Activated CD4-positive, alpha-beta T cell treated with anti-CD3 and anti-CD28 coated beads, Interleukin-2, amount 50 U/mL, for 1 hour (primary cell): ENCODE measurements at regions not wholly inside any gene's neighbourhood (a gene's known extent, or its start where the extent isn't known, plus 50 kb on each side); places are given as distances from the start of the nearest gene placed in this dataset.
"Not testable (repeated sequence)": the region's sequence is repeated elsewhere in the genome, so short reads cannot be mapped to it uniquely, and the experiment has no call there.

Experiments used
- DNase-seq: peaks from one replicate; pipeline ENCODE4 v3.0.0-alpha.2; 2020

DNA sequence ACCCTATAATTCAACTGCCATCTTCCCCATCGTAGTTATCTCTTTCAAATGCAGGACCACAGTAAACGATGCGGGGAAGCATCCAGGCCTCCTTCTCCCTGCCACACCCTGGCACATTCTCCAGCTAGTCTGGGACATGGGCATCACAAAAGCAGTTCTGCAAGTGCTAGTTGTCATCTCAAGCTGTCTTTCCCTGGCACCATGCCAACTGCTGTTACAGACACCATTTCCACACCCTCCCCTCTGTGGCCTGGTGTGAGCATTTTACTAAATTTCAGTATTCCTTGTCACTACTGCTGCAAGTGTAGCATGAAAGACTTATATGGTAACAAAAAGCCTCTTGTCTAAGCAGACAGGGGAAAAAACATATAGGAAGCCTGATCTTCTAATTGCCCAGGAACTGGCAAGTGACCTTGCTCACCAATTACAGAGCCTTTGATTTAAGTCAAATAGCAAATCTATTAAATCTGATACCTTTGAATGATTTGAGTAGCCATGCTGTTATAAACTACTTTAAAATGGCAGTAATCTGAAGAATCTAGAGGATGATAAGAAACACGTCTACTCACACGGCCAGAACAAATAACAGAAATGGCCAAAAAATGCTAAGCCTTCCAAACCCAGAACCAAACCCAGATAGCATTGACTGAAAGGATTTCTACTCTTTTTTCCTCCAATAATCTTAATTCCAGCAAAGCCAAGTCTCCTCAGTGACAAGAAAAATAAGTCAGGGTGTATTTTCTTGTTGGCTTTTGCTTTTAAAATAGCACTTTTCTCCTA is 179.0 kb downstream of the NUFIP1 start:
- DNase-seq, result no peak

DNA sequence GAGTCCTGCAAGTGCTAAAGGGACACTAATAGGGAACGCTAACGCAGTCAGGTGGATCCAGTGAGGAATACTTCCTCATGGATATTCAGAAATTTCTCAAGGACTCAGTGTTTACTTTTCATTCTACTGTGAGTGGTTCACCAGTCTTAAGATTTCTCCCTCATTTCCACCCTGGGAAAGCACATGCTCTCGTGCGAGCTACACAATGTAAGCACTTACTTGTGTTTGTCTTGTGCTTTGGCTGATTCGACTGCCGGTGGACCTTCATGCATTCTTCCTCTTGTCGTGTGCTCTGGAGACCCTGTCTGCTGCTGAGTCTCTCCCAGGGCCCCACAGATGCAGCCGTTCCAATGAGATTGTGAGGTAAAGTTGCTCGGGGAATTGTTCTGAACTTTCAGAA is 180.1 kb downstream of the NUFIP1 start:
- DNase-seq, result no peak

DNA sequence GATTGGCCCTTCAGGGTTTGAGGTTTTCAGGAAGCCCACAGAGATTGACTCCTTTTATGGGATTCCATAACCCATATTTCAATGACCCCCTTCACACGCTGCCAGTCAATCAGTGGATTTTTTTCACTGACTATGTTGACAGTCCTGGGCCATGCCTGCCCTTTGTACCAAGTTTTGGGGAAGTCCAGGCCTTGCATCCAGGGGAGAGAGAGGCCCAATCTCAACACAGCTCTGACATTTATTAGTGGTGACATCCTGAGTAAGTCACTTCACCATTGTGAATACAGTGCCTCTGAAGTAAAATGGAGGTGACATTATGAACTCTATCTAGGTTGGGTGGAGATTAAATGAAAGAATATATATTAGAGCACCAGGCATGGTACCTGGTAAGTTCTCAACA is 181.1 kb downstream of the NUFIP1 start:
- DNase-seq, result no peak

DNA sequence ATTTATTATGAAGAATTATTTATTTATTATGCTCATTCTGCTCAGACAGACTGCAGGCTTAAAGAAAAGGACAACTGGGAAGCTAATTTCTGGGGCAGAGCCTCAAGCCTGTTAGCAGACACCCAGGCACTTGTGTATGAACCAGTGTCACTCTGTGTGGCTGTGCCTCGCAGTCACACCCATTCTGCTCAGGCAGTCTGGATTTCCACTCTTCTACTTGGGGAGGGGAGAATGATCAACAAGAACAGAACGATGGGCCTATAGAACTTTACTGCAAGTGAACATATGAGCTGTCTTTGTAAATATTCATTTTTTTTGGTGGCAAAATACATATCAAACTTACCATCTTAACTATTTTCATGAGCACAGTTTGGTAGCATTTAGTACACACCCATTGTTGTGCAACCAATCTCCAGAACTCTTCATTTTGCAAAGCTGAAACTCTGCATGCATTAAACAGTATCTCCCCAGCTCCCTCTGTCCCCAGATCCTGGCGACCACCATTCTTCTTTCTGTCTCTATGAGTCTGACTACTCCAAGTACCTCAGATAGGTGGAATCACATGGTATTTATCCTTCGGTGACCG is 181.7 kb downstream of the NUFIP1 start:
- DNase-seq, result no peak

DNA sequence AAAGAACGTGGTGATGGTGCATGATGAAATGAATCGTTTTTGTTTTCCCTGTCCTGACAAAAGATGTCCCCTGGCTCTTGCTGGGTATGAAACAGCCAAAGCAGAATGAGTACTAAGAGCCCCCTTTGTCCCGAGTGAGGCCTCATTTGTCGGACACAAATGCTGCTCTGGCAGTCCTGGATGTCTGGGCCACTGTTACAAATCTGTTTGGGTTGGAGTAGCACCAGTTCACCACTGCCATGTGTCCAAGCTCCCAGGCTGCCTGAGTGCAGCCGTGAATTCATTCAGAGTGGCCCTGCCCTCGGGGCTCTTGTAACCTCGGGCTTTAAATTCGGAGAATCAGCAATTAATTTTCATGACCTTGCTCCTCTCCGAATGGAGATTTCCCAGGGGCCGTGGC is 182.4 kb downstream of the NUFIP1 start:
- DNase-seq, result no peak

DNA sequence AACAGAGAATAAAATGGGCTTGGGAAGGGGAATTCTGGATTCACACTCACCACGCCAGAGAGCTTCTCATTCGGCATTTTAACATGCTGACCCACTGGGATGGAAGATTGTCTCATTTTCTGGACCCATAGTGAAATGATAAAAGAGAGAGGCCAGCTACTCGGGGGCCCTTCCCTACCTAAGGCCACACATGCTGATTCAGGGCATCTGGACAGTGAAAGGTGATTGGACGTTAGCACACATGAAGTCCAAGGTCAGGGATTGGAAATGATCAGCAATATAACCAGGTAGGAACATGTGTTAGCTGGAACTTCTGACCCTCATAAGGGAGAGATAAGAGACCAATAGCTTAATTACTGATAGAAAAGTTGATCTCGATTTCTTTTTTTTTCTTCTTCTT is 183.7 kb downstream of the NUFIP1 start:
- DNase-seq, result no peak

DNA sequence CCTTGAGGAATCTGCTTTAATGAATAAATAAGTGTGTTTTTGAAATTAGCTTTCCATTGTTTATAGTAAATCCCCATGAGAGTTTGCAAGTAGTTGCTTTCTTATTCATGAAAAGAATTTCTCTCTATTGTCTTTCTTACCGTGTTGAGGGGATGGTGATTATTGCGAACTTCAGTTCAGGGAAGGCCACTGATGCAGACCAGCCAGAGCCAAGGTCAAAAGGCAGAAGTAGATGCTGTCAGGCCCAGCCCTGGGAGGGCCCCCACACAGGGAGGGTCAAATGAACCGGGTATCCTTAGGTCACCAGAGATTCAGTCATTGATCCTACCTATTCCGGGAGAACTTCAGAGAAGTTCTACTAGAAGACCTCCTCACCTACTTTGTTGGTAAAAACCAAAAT is 185.9 kb downstream of the NUFIP1 start:
- DNase-seq, result no peak

DNA sequence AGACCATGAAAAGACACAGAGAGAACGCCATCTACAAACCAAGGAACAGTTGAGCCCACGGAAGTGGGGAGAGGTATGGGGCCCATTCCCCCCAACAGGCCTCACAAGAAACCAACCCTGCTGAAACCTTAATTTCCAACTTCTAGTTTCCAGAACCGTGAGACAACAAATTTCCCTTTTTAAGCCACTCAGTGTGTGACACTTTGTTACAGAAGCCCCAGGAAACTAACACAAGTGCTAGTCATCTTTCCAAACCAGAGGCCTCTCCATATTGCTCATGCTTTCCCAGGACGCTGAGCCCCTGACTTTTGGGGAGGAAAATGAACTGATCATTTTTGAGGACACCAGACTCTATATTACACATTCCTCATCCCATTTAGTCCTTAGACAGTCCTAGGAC is 186.8 kb downstream of the NUFIP1 start:
- DNase-seq, result no peak

DNA sequence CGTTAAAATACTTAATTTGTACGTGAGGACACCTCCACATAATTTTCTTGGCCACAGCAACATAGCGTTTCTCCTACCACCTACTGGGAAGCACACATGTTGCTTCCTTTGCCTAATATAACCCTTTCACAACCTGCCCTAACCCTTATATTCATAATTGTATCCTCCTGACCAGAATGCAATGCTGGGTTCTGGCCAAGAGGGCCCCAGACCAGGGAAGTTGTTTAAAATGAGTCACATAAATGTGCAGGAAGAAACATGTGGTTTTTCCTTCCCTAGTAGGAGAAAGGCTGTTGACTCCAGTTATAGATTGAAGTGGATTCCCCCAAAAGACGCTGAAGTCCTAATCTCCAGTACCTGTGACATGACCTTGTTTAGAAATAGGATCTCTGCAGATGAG is 187.3 kb downstream of the NUFIP1 start:
- DNase-seq, result no peak

DNA sequence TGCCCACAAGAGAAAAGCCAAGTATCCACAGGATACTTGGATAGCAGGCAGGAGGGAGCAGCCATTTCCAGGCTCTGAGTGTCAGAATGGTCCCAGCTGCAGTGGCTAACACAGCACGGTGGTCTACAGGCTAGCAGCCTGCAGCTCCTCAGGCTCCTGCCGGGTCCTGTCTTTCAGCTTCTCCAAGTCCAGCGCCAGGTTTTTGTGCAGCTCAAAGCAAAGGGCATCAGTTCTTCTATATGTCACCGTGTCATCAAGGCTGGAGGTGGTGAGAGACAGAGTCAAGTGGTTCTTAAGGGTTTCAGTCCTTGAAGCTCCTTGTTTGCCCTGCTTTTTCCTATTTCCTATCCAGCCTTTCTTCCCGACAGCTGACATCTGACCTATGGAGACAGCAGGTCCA is 188.6 kb downstream of the NUFIP1 start:
- DNase-seq, result no peak

DNA sequence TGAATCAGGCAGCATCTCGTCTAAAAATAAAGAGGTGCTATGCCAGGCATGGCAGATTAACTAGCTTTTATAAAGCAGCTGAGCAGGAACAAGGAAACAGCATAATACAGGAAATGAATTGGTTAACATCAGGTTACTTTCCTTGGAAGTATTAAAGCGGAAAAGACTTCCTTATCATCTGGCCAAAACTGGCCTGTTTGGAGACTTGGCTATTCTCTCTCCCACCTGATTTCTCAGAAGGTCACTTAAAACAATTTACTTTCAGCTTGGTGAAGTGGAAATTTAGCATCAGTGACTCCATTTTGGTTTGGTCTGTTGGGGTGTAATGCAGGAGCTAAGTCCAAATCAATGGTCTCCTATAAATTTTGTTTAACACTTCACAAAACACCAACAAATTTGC is 191.6 kb downstream of the NUFIP1 start:
- no peak for DNase-seq

DNA sequence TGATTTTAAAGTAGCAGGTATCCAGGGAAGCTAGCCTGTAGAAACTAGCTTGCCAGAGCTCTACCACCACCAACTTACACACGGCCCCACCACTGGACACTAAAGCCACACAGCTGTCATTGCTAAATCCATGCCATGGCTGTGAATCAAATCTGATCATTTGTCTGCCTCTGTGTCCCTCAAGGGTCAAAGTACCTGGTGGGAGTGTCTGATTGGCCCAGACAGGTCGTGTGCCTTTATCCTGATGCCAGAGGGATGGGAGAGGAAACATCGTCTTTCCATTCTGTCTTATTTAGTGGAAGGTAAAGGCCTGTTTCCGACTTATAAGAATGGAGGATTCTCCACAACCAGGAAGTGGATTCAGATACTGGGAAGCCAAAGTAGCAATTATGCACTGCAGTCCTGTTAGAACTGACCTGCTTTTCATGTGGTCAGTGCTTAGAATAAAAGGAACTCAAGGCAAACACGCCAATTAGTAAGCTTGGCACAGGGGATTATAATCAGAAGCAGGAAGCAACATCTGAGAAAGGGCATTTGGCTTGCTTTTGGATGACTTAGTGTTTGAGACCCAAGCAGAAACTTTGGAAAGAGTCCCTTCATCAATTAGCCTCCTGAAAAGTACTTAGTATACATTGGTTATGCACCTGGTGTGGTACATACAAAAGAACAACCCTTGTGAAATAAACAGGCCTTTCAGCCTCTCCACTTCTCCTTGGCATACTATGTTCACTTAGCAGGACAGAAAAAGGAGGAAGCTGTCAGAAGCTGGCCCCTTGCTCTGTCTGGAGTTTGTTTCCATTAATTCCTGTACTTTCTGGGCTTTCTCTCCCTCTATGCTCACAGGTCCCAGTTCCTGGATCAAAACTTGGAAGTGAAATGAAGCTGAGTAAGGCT is 192.4 kb downstream of the NUFIP1 start:
- no peak for DNase-seq

DNA sequence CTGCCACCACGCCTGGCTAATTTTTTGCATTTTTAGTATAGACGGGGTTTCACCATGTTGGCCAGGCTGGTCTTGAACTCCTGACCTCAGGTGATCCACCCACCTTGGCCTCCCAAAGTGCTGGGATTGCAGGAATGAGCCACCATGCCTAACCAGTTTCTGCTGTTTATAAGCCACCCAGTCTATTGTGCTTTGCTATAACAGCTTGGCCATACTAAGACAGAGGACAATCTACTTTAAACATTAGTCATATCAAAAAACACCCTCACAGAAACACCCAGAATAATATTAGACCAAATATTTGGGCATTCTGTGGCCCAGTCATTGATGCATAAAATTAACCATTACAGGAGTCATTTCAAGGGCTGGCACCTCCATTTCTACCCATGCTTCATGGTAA is 193.2 kb downstream of the NUFIP1 start:
- DNase-seq, result not testable (repeated sequence)

DNA sequence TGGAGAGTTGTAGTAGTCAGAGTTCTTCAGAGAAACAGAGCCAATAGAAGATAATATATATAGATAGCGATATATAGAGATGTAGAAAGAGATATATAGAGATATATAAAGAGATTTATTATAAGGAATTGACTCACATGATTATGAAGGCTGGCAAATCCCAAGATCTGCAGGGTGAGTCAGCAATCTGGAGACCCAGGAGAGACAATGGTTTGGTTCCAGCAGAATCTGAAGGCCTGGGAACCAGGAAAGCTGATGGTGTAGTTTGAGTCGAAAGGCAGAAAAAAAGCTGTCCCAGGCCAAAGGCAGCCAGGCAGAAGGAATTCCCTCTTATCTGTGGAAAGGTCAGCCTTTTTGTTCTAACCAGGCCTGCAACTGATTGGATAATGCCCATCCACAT is 194.1 kb downstream of the NUFIP1 start:
- no peak for DNase-seq

DNA sequence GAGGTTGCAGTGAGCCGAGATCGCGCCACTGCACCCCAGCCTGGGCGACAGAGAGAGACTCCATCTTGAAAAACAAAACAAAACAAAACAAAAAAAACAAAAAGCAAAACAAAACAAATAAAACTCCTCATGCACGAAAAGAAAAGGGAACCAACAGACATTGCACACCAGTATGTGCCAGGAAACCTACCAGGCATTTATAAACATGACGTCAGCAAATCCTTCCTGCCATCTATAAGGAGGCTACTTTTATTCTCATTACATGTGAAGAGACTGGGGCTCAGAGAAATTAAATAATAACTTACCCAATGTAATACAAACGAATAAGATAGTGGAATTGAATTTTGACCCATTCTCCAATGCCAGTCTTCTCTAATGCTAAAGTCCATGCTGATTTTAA is 197.2 kb downstream of the NUFIP1 start:
- DNase-seq, result no peak

DNA sequence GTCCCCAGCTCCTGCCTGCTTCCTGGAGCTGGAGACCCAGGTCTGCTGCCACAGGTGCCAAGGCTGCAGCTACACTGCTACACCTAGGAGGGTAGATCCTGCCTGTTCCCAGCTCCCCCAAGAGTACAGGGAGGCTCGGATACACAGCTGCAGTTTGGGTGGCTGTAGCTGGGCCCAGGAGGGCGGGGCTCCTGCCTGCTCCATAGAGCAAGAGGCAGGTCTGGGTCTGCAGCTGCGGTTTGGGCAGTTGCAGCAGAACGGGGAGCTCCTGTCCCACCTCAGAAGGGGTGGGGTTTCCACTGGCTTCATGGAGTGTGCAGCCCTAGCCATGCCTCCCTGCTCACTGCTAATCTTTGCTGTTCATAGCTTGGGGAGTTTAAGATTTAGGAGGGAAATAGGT is 199.0 kb downstream of the NUFIP1 start:
- no peak for DNase-seq

DNA sequence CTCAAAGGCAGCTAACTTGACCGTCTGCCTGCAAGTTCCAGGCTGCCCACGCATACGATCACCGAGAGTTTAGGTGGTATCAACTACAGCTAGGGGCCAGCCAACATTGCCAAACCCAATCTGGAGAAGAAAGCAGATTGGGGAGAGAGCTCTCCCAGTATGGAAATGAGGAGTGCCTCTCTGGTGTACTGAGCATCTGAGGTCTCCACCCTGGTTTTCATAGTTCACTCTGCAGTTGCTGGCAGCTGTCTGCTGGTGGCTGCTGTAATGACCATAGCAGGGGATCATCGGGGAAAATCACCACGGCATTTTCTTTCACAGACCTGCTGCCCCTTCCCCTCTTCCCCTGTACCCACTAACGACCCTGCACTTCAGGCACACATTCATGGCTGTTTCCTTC is 201.7 kb downstream of the NUFIP1 start:
- DNase-seq, result no peak

DNA sequence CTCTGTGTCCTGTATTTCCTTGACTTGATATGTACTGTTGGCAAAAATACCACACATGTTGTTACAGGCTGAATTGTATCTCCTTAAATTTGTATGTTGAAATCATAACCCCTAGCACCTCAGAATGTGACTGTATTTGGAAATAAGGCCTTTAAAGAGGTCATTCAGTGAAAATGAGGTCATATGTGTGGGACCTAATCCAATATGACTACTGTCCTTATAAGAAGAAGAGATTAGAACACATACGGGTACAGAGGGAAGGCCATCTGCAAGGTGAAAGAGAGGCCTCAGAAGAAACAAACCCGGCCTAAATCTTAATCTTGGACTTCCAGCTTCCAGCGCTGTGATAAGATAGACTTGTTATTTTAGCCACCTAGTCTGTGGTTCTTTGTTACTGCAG is 202.5 kb downstream of the NUFIP1 start:
- DNase-seq, result no peak

DNA sequence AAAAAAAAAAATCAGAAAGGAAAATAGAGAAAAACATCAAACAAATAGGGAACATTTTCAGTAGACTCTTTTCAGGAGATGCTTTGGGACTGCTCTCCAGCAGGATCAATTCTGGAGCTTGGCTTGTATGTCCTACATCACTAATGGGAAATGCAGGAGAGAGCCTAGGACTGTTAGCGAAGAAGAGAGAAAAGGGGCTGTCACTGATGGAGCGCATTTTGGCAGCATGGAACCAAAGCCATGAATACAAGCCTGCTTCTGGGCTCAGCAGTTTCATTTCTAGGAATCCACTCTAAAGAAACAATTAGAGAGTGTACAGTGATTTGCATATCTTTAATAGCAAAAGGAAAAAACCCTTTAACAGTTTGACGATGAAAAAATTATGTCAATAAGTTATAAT is 203.9 kb downstream of the NUFIP1 start:
- DNase-seq, result no peak

DNA sequence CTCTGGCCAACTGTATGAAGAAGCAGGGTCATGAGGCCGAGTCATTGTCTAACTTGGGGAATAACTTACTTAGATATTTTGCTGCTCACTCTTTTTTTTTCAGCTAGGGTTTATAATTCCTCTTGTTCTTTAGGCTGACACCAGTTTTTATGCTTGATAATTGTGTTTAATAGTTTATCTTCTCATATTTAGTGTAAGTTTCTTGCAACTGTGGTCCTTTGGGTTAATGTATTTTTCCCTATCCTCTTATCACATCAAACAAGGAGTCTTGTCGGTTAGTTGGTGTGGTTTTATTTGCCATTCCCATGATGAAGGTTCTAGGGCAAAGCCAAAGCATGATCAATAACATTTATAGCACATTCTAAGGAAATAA is 204.6 kb downstream of the NUFIP1 start:
- no peak for DNase-seq

DNA sequence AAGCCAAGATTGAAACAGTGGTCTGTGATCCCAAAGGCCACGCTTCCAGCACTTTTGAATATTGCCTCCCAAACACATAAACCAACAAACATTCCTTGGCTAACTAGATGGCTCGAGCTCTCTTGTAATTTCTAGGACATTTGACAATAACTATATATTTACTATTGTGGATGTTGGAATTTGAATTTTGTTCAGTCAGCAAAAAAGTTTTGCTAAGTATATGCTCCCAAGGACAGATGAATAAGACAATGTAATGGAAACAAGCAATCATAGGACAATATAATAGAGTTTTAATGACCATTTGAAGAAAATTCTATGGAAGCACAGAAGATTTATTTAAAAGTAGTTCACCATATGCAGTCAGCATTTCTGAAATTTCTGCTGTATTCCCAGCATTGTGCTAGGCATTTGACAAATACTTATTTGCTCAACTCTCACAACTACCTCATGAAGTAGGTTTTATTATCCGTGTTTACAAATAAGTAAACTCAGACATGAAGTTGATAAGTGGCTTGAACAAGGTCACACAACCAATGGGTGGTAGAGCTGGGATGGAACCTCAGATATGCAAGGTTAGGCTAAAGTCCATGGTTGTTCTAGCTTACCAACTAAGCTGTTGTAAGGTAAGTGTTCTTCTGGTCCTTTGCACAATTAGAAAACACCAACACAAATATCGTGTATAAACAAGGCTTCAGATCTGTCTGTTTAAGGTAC is 205.1 kb downstream of the NUFIP1 start:
- no peak for DNase-seq

DNA sequence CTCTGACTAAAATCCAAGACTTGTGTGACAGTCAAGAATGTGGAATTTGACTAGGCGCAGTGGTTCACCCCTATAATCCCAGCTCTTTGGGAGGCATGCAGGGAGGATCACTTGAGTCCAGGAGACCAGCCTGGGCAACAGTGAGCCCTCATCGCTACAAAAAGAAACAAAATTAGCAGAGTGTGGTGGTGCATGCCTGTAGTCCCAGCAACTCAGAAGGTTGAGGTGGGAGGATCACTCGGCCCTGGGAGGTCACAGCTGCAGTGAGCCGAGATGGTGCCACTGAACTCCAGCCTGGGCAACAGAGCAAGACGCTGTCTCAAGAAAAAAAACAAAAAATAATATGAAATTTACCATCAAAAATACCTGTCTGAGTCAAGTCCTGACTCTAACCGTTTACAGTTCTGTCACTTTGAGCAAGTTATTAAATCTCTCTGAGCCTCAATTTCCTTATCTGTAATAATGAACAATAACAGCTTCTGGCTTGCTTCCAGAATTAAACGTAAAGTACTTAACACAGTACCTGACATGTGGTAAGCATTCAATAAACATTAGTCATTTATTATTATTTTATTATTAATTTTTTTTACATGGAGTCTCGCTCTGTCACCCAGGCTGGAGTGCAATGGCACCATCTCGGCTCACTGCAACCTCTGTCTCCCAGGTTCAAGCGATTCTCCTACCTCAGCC is 204.6 kb upstream of the TSC22D1 start:
- no peak for DNase-seq
